ENCODE measurements at regions not wholly inside any gene's neighbourhood (a gene's known extent, or its start where the extent isn't known, plus 50 kb on each side); places are given as distances from the start of the nearest gene placed in this dataset.

- H3F3A ChIP-seq (replicated peaks; ENCODE audit: low read depth): 0 out of 2 replicates have a peak, but pooled peaks cover 7% of the 10 kb centered on the region
- H3K27ac ChIP-seq (ENCODE audit: low read depth): no peak overlapping the region
- DNase-seq (ENCODE audit: low spot score) (no peak), ATAC-seq (peak; percentile 14; the same call in 1 of the 3 replicates)
- peaks cover 11% of the 10 kb centered on the region for H3K27me3 Mint-ChIP-seq (ENCODE audit: insufficient read depth, low read depth, poor library complexity)
- H3K4me3 Mint-ChIP-seq: no peak overlapping the region
- no peaks in the 10 kb centered on the region for H3K36me3 ChIP-seq (ENCODE audit: insufficient read depth)
- H2AFZ ChIP-seq: 0 out of 2 replicates have a peak overlapping the region, but pooled peaks have one; percentile 12
- no peak overlapping the region for H3K4me2 ChIP-seq
- no peaks in the 10 kb centered on the region for H3K27me3 ChIP-seq (ENCODE audit: insufficient read depth)
- no peaks in the 10 kb centered on the region for H3K79me2 ChIP-seq (replicated peaks; ENCODE audit: insufficient read depth)
- H3K4me1 Mint-ChIP-seq: peaks cover 48% of the 10 kb centered on the region
- peaks cover 22% of the 10 kb centered on the region for H3K4me1 ChIP-seq (ENCODE audit: insufficient read depth)
- no peak overlapping the region for H3K4me3 ChIP-seq
- no peaks in the 10 kb centered on the region for H3K9me2 ChIP-seq (ENCODE audit: insufficient read depth)
- no peaks in the 10 kb centered on the region for H4K20me1 ChIP-seq (replicated peaks; ENCODE audit: insufficient read depth)
- TF ChIP-seq ZNF462 (CRISPR knock-in tag; IDR thresholded peaks at IDR 0.05) (peak; percentile 7; the same call in 1 of the 2 replicates), NANOG (IDR thresholded peaks at IDR 0.05; ENCODE audit: borderline replicate concordance) (no peak)
- H3K9me3 Mint-ChIP-seq: peaks cover 2% of the 10 kb centered on the region; the same call in 1 of the 3 replicates
- no peaks in the 10 kb centered on the region for H3K36me3 Mint-ChIP-seq (ENCODE audit: low read depth)
- no peak overlapping the region for H3K27ac Mint-ChIP-seq
Observed at GRCh38 chr12:75725521-75726111, 214.2 kb upstream of the KRR1 start.

- DNase-seq (ENCODE audit: low spot score) (no peak), ATAC-seq (no peak)
- Histone ChIP-seq H3K27ac (ENCODE audit: low read depth) (no peak overlapping the region), H3K9me2 (ENCODE audit: insufficient read depth) (no peaks in the 10 kb centered on the region), H3F3A (replicated peaks; ENCODE audit: low read depth) (0 out of 2 replicates have a peak, but pooled peaks cover 10% of the 10 kb centered on the region), H3K4me1 (ENCODE audit: insufficient read depth) (peaks cover 27% of the 10 kb centered on the region), H4K20me1 (replicated peaks; ENCODE audit: insufficient read depth) (no peaks in the 10 kb centered on the region), H3K27me3 (ENCODE audit: insufficient read depth) (no peaks in the 10 kb centered on the region), H3K36me3 (ENCODE audit: insufficient read depth) (no peaks in the 10 kb centered on the region), H3K4me2 (no peak overlapping the region), H3K4me3 (no peak overlapping the region), H3K79me2 (replicated peaks; ENCODE audit: insufficient read depth) (no peaks in the 10 kb centered on the region), H2AFZ (no peak overlapping the region; the same call in 1 of the 2 replicates)
- Mint-ChIP-seq H3K27me3 (ENCODE audit: insufficient read depth, low read depth, poor library complexity) (peaks cover 11% of the 10 kb centered on the region), H3K4me3 (no peak overlapping the region), H3K4me1 (peaks cover 55% of the 10 kb centered on the region), H3K27ac (no peak overlapping the region), H3K36me3 (ENCODE audit: low read depth) (no peaks in the 10 kb centered on the region), H3K9me3 (peaks cover 2% of the 10 kb centered on the region; the same call in 1 of the 3 replicates)
- no peak for TF ChIP-seq STAT1 (IDR thresholded peaks at IDR 0.05; ENCODE audit: unreplicated experiment)
- no peak for TF ChIP-seq JUNB (IDR thresholded peaks at IDR 0.05; ENCODE audit: unreplicated experiment)
- no peak for TF ChIP-seq EZH2phosphoT487 (IDR thresholded peaks at IDR 0.05; ENCODE audit: unreplicated experiment)
Observed at GRCh38 chr12:75724928-75725312, 213.5 kb upstream of the KRR1 start.

Measured in GM23338 (cell line).